HT-29 (cell line): ENCODE measurements at regions not wholly inside any gene's neighbourhood (a gene's known extent, or its start where the extent isn't known, plus 50 kb on each side); places are given as distances from the start of the nearest gene placed in this dataset.

ENCODE experiments used
- DNase-seq: peaks from one replicate; pipeline ENCODE4 v3.0.0-alpha.2; 2015; ENCODE audit warnings: low spot score

GRCh38 chr5:67702008-67702407, 505.4 kb upstream of the CD180 start:
- no peak for DNase-seq

- DNase-seq = no peak
Observed at GRCh38 chr5:67699560-67699959, 503.0 kb upstream of the CD180 start.

GRCh38 chr5:67696446-67696845, 499.8 kb upstream of the CD180 start:
- no peak for DNase-seq

GRCh38 chr5:67695369-67695768, 498.8 kb upstream of the CD180 start:
- no peak for DNase-seq

GRCh38 chr5:67694810-67695191, 498.2 kb upstream of the CD180 start:
- no peak for DNase-seq

GRCh38 chr5:67693956-67694809, 497.6 kb upstream of the CD180 start:
- no peak for DNase-seq

GRCh38 chr5:67686746-67687145, 490.1 kb upstream of the CD180 start:
- DNase-seq = no peak

GRCh38 chr5:67681703-67682102, 485.1 kb upstream of the CD180 start:
- no peak for DNase-seq

GRCh38 chr5:67680099-67680498, 483.5 kb upstream of the CD180 start:
- no peak for DNase-seq

GRCh38 chr5:67679184-67679841, 482.7 kb upstream of the CD180 start:
- DNase-seq = no peak

GRCh38 chr5:67678594-67678993, 482.0 kb upstream of the CD180 start:
- DNase-seq = no peak

GRCh38 chr5:67677422-67677970, 480.9 kb upstream of the CD180 start:
- DNase-seq = no peak

GRCh38 chr5:67676863-67677262, 480.3 kb upstream of the CD180 start:
- no peak for DNase-seq

GRCh38 chr5:67674159-67674655, 477.6 kb upstream of the CD180 start:
- DNase-seq = no peak

- no peak for DNase-seq
Observed at GRCh38 chr5:67673618-67674017, 477.0 kb upstream of the CD180 start.

- no peak for DNase-seq
Observed at GRCh38 chr5:67673180-67673579, 476.6 kb upstream of the CD180 start.

- DNase-seq = no peak
Observed at GRCh38 chr5:67672636-67673035, 476.0 kb upstream of the CD180 start.

GRCh38 chr5:67669916-67670315, 473.3 kb upstream of the CD180 start:
- DNase-seq = no peak

- no peak for DNase-seq
Observed at GRCh38 chr5:67660149-67660548, 463.6 kb upstream of the CD180 start.

- DNase-seq = no peak
Observed at GRCh38 chr5:67659288-67659687, 462.7 kb upstream of the CD180 start.

GRCh38 chr5:67657055-67657454, 460.5 kb upstream of the CD180 start:
- DNase-seq = no peak

GRCh38 chr5:67652201-67652600, 455.6 kb upstream of the CD180 start:
- no peak for DNase-seq

- DNase-seq = no peak
Observed at GRCh38 chr5:67651180-67651579, 454.6 kb upstream of the CD180 start.
